ENCODE measurements at regions not wholly inside any gene's neighbourhood (a gene's known extent, or its start where the extent isn't known, plus 50 kb on each side); places are given as distances from the start of the nearest gene placed in this dataset.

- intact Hi-C loops (cut with DNase I) = no loop called here
- H3K36me3 ChIP-seq = no peaks in the 10 kb centered on the region
- H3K4me1 ChIP-seq = no peaks in the 10 kb centered on the region
- DNase-seq = no peak
- no peaks in the 10 kb centered on the region for H3K27me3 ChIP-seq
- TF ChIP-seq POLR2A (IDR thresholded peaks at IDR 0.05) (no peak), CTCF (IDR thresholded peaks at IDR 0.05) (no peak)
- no peak overlapping the region for H3K27ac ChIP-seq
- H3K9me3 ChIP-seq = no peaks in the 10 kb centered on the region
- H3K4me3 ChIP-seq = no peak overlapping the region
Observed at GRCh38 chr1:218804014-218804785, 369.5 kb upstream of the LYPLAL1 start.

- intact Hi-C loops (cut with DNase I) = no loop called here
- no peak for TF ChIP-seq POLR2A (IDR thresholded peaks at IDR 0.05)
- no peak for TF ChIP-seq CTCF (IDR thresholded peaks at IDR 0.05)
Observed at GRCh38 chr1:218809061-218809460, 364.6 kb upstream of the LYPLAL1 start.

GRCh38 chr1:218809625-218810024, 364.1 kb upstream of the LYPLAL1 start:
- intact Hi-C loops (cut with DNase I) = no loop called here
- H3K36me3 ChIP-seq = no peaks in the 10 kb centered on the region
- no peaks in the 10 kb centered on the region for H3K27me3 ChIP-seq
- 83 to 93% methylated on average over 1 of the region's 1 CpG for WGBS, 2 donors
- H3K9me3 ChIP-seq = no peaks in the 10 kb centered on the region
- H3K4me3 ChIP-seq = no peak overlapping the region
- DNase-seq = no peak
- H3K27ac ChIP-seq = no peak overlapping the region
- TF ChIP-seq CTCF (IDR thresholded peaks at IDR 0.05) = no peak
- no peak for TF ChIP-seq POLR2A (IDR thresholded peaks at IDR 0.05)
- no peaks in the 10 kb centered on the region for H3K4me1 ChIP-seq

More at GRCh38 chr1:218809061-218809460, 364.6 kb upstream of the LYPLAL1 start:
- Histone ChIP-seq H3K36me3 (no peaks in the 10 kb centered on the region), H3K27ac (no peak overlapping the region), H3K27me3 (no peaks in the 10 kb centered on the region), H3K9me3 (no peaks in the 10 kb centered on the region), H3K4me1 (no peaks in the 10 kb centered on the region), H3K4me3 (no peak overlapping the region)
- no peak for DNase-seq
- 78 to 79% methylated on average over 3 of the region's 3 CpGs for whole genome bisulfite sequencing, 2 donors

- no peaks in the 10 kb centered on the region for H3K27me3 ChIP-seq
- intact Hi-C loops (cut with DNase I) = no loop called here
- H3K4me3 ChIP-seq = no peak overlapping the region
- H3K9me3 ChIP-seq = no peaks in the 10 kb centered on the region
- whole genome bisulfite sequencing, 2 donors = 71 to 83% methylated on average over 3 of the region's 3 CpGs
- no peak for DNase-seq
- no peaks in the 10 kb centered on the region for H3K36me3 ChIP-seq
- H3K4me1 ChIP-seq = no peaks in the 10 kb centered on the region
- no peak overlapping the region for H3K27ac ChIP-seq
- TF ChIP-seq CTCF (IDR thresholded peaks at IDR 0.05) = no peak
- no peak for TF ChIP-seq POLR2A (IDR thresholded peaks at IDR 0.05)
Observed at GRCh38 chr1:218810306-218810705, 363.4 kb upstream of the LYPLAL1 start.

GRCh38 chr1:218811497-218811896, 362.2 kb upstream of the LYPLAL1 start:
- WGBS, 2 donors = 27 to 47% methylated on average over 1 of the region's 1 CpG
- no peak overlapping the region for H3K27ac ChIP-seq
- DNase-seq = no peak
- no peak overlapping the region for H3K4me3 ChIP-seq
- no peaks in the 10 kb centered on the region for H3K27me3 ChIP-seq
- no peaks in the 10 kb centered on the region for H3K4me1 ChIP-seq
- H3K36me3 ChIP-seq = no peaks in the 10 kb centered on the region
- no peak for TF ChIP-seq CTCF (IDR thresholded peaks at IDR 0.05)
- no peak for TF ChIP-seq POLR2A (IDR thresholded peaks at IDR 0.05)
- H3K9me3 ChIP-seq = no peaks in the 10 kb centered on the region
- intact Hi-C loops (cut with DNase I) = no loop called here

Data from esophagus squamous epithelium (tissue), 5 donors.